ENCODE measurements at regions not wholly inside any gene's neighbourhood (a gene's known extent, or its start where the extent isn't known, plus 50 kb on each side); places are given as distances from the start of the nearest gene placed in this dataset.

- no peak for TF ChIP-seq CTCF (IDR thresholded peaks at IDR 0.05)
- TF ChIP-seq EP300 (IDR thresholded peaks at IDR 0.05): no peak
Measured at GRCh38 chr7:45368129-45368807, 205.9 kb upstream of the ADCY1 start.

Data from suprapubic skin (tissue), 3 donors.